BJ (cell line): ENCODE measurements at regions not wholly inside any gene's neighbourhood (a gene's known extent, or its start where the extent isn't known, plus 50 kb on each side); places are given as distances from the start of the nearest gene placed in this dataset.

Experiments used
- CTCF ChIA-PET: fragments of 350-600 bp; formaldehyde crosslinking; extraction: SDS; loops from one replicate; lab custom pipeline; 2021; ENCODE audit warnings: antibody characterized with exemption, inconsistent platforms; lab: Yijun Ruan, JAX
- POLR2A ChIA-PET: fragments of 300-600 bp; sonication (Branson Sonifier 250); formaldehyde crosslinking; extraction: SDS; loops from one replicate; lab custom pipeline; 2021; ENCODE audit warnings: antibody characterized with exemption; lab: Charles Lee
- DNase-seq: peaks from one replicate; pipeline ENCODE4 v3.0.0-alpha.2; 2011; ENCODE audit warnings: low read depth
- H3K27me3 ChIP-seq: 2 replicates; pipeline ENCODE4 v1.6.0; 2011; ENCODE audit warnings: low read length; ENCODE audit not compliant: control insufficient read depth, insufficient read depth
- H3K36me3 ChIP-seq: 2 replicates; pipeline ENCODE4 v1.5.1; 2011; ENCODE audit warnings: low read length; ENCODE audit not compliant: control insufficient read depth, insufficient read depth
- H3K4me3 ChIP-seq: 2 replicates; pipeline ENCODE4 v1.5.1; 2011; ENCODE audit warnings: low read depth, mild to moderate bottlenecking, control low read depth, low read length
- TF ChIP-seq, protein P1 (sequence below): IDR thresholded peaks from 2 replicates; pipeline ENCODE4 v1.5.1; 2011; ENCODE audit warnings: low read depth, mild to moderate bottlenecking, control low read depth, inconsistent platforms, low read length, moderate library complexity; ENCODE audit not compliant: insufficient read depth

- no peak overlapping the region for H3K4me3 ChIP-seq
- no peak for DNase-seq
- CTCF ChIA-PET = interaction anchor here (1.3 kb wide), 1 partner anchor 14 kb away, joined by 4 read pairs; no protein-coding TSS in a partner anchor
- TF ChIP-seq, protein P1, sequence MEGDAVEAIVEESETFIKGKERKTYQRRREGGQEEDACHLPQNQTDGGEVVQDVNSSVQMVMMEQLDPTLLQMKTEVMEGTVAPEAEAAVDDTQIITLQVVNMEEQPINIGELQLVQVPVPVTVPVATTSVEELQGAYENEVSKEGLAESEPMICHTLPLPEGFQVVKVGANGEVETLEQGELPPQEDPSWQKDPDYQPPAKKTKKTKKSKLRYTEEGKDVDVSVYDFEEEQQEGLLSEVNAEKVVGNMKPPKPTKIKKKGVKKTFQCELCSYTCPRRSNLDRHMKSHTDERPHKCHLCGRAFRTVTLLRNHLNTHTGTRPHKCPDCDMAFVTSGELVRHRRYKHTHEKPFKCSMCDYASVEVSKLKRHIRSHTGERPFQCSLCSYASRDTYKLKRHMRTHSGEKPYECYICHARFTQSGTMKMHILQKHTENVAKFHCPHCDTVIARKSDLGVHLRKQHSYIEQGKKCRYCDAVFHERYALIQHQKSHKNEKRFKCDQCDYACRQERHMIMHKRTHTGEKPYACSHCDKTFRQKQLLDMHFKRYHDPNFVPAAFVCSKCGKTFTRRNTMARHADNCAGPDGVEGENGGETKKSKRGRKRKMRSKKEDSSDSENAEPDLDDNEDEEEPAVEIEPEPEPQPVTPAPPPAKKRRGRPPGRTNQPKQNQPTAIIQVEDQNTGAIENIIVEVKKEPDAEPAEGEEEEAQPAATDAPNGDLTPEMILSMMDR = no peak
- POLR2A ChIA-PET = no interaction called here
- no peaks in the 10 kb centered on the region for H3K27me3 ChIP-seq
- no peaks in the 10 kb centered on the region for H3K36me3 ChIP-seq
These were observed 190.9 kb upstream of the S100G start for GRCh38 chrX:16459008-16459407.

- TF ChIP-seq, protein P1 = no peak
- CTCF ChIA-PET = interaction anchor here (2.2 kb wide), 1 partner anchor 17 kb away, joined by 16 read pairs; no protein-coding TSS in a partner anchor
- H3K27me3 ChIP-seq = no peaks in the 10 kb centered on the region
These were observed 188.0 kb upstream of the S100G start for GRCh38 chrX:16461968-16462367.

GRCh38 chrX:16462912-16463311 lies 187.0 kb upstream of the S100G start:
- TF ChIP-seq, protein P1 = no peak
- CTCF ChIA-PET = interaction anchor here (2.2 kb wide), 1 partner anchor 18 kb away, joined by 16 read pairs; no protein-coding TSS in a partner anchor
- Histone ChIP-seq H3K36me3 (no peaks in the 10 kb centered on the region), H3K27me3 (no peaks in the 10 kb centered on the region), H3K4me3 (no peak overlapping the region)
- no peak for DNase-seq
- POLR2A ChIA-PET = interaction anchor here (0.6 kb wide), 1 partner anchor 94 kb away, joined by 4 read pairs; no protein-coding TSS in a partner anchor

More at GRCh38 chrX:16461968-16462367, 188.0 kb upstream of the S100G start:
- H3K36me3 ChIP-seq = no peaks in the 10 kb centered on the region
- POLR2A ChIA-PET = no interaction called here
- H3K4me3 ChIP-seq = no peak overlapping the region
- no peak for DNase-seq

DNA sequence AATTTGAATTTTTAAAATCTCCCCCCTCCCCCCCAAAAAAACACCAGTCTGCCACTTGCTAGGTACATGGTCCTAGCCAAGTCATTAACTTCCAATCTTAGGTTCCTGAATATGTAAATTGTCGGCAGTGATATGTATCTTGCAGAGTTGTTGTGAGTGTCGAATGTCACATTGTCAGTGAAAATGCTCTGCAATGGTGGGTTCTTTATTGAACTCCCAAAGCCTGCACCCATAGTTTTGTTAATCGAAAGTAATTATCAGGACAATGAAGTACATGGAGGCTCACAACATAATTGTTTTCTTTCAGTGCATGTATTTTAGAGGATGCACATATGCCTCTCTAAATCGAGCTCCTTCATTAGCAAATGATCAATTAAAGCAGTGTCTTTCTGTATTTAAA lies 185.6 kb upstream of the S100G start:
- ChIA-PET CTCF (interaction anchor here (0.6 kb wide), 1 partner anchor 343 kb away, joined by 3 read pairs; no protein-coding TSS in a partner anchor), POLR2A (no interaction called here)
- H3K27me3 ChIP-seq = no peaks in the 10 kb centered on the region
- no peak overlapping the region for H3K4me3 ChIP-seq
- DNase-seq = no peak
- no peaks in the 10 kb centered on the region for H3K36me3 ChIP-seq
- TF ChIP-seq, protein P1 = no peak

DNA sequence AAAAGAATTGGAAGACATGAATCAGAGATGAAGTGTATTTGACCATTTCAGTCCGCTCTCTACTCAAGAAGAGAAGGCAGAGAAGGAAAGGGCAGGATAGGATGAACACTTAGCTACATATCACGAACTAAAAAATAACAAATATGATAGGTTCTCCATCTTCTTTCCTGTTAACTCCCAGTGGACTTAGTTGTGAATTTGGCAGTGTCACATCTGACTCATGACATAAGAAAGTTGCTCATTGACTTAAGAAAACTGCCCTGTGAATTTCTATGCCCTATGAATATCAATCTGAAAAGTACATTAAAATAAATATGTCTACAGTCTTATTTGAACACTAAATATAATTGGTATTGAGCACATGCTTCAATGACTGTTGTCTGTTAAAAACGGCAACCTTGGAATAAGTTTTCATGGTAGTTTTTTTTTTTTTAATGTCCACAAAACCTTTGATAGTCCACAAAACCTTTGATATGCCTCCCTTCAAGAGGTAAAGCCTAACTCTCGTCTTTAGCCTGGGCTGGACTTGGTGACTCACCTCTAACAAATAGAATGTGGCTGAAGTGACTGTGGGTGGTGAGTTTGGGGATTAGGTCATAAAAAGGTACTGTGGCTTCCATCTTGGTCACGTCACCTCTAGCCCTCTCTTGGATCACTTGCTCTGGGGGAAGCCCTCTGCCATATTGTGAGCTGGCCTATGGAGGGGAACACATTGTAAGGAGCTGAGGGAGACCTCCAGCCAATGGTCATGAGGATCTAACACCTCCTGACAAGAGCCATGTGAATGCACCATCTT lies 184.7 kb upstream of the S100G start:
- no peaks in the 10 kb centered on the region for H3K36me3 ChIP-seq
- H3K4me3 ChIP-seq = no peak overlapping the region
- CTCF ChIA-PET = no interaction called here
- no peak for DNase-seq
- POLR2A ChIA-PET = no interaction called here
- TF ChIP-seq, protein P1 = no peak
- no peaks in the 10 kb centered on the region for H3K27me3 ChIP-seq
